GM12875 (cell line): ENCODE measurements at regions not wholly inside any gene's neighbourhood (a gene's known extent, or its start where the extent isn't known, plus 50 kb on each side); places are given as distances from the start of the nearest gene placed in this dataset.

ENCODE experiments used
- H3K4me3 ChIP-seq: one replicate; pipeline ENCODE4 v1.5.1; 2011; ENCODE audit warnings: low read depth, low read length, control low read depth
- TF ChIP-seq, protein P1 (sequence below): IDR thresholded peaks from 2 replicates; pipeline ENCODE4 v1.5.1; 2011; ENCODE audit warnings: low read depth, mild to moderate bottlenecking, control low read depth, inconsistent platforms, low read length, moderate library complexity, borderline replicate concordance; ENCODE audit not compliant: insufficient read depth

DNA sequence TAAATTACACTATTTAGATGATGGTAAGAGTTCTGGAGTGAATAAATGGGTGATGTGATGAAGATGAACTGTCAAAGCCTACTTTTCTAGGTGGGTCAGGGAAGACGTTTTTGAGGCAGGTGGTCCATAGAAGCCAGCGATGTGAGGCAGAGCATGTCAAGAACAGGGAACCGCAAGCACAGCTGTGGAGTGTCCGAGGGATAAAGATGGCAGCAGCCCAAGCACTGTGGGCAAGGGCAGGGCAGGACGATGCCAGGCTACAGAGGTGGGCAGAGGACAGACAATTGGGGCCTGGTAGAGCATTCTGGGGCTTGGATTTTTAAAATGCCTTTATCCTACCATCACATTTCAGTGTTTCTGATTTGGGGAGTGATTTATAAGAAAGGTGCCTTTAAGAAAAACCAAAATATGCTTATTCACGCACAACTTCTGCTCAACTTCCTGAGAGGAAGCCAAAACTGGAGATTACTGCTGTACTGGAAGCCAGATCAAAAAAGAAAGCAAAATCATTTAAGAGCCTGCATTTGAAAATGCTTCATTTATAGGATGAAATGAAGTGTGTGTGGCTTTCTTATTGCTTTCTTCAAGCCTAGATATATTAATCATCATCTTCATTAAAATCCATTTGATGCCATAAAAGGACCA lies 119.0 kb upstream of the WDR17 start:
- no peak overlapping the region for H3K4me3 ChIP-seq
- TF ChIP-seq, protein P1, sequence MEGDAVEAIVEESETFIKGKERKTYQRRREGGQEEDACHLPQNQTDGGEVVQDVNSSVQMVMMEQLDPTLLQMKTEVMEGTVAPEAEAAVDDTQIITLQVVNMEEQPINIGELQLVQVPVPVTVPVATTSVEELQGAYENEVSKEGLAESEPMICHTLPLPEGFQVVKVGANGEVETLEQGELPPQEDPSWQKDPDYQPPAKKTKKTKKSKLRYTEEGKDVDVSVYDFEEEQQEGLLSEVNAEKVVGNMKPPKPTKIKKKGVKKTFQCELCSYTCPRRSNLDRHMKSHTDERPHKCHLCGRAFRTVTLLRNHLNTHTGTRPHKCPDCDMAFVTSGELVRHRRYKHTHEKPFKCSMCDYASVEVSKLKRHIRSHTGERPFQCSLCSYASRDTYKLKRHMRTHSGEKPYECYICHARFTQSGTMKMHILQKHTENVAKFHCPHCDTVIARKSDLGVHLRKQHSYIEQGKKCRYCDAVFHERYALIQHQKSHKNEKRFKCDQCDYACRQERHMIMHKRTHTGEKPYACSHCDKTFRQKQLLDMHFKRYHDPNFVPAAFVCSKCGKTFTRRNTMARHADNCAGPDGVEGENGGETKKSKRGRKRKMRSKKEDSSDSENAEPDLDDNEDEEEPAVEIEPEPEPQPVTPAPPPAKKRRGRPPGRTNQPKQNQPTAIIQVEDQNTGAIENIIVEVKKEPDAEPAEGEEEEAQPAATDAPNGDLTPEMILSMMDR = no peak

DNA sequence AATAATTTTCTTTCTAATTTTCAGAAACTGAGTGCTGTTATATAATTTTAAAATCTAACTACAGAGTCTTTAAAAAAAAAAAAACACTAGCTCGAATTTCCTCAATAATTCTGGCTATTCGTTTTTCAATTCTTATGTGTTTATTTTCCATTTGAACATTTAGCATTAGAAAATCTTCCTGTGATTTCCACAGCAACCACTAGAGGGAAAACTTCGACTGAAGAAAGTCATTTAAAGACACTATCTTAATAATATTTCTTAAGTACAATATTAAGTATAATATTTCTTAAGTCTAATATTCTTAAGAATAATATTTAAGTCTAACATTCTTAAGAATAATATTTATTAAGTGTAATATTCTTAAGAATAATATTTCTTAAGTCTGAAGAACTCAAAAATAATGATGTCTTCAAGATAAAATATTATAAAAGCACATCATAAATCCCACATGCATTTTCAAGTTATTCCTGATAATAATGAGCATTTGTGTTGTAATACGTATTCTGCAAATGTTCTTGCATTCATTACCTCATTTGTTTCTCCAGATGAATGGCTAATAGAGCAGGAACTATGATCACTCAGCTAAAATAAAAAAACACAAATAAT lies 118.4 kb upstream of the WDR17 start:
- TF ChIP-seq, protein P1 = peak; percentile 25; the same call in 1 of the 2 replicates
- no peak overlapping the region for H3K4me3 ChIP-seq

DNA sequence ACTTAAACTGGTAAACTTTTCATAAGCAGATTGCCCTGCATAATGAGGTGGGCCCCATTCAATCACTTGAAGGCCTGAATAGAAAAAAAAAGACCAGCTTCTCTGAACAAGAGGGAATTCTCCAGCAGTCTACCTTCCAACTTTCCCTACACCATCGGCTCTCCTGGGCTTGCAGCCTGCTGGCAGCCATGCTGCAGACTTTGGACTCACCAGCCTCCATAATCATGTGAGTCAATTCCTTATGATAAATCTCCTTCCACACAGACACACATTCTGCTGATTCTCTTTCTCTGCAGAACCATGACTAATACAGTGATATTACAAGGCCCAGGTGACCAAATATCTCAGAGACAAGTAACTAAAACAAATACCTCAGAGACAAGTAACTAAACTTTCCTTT lies 113.8 kb upstream of the WDR17 start:
- TF ChIP-seq, protein P1 = no peak
- H3K4me3 ChIP-seq = no peak overlapping the region

DNA sequence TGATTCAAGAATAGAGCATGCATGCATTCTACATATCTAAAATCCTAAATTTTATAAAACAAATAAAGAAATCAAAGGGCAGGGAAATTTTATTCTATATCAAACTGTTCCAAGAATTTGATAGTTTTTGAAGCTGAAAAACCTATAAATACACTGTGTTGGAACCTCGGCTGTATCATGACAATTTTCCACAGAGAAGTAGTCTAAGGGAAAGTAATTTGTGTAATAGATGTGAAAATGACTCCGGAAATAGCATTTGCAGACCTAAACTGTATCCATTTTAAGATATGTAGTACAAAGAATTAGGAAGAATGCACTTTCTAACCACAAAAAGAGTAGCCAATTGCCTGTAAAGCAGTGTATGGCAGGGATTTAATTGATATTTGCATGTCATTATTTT lies 112.5 kb upstream of the WDR17 start:
- TF ChIP-seq, protein P1 = no peak
- H3K4me3 ChIP-seq = no peak overlapping the region

DNA sequence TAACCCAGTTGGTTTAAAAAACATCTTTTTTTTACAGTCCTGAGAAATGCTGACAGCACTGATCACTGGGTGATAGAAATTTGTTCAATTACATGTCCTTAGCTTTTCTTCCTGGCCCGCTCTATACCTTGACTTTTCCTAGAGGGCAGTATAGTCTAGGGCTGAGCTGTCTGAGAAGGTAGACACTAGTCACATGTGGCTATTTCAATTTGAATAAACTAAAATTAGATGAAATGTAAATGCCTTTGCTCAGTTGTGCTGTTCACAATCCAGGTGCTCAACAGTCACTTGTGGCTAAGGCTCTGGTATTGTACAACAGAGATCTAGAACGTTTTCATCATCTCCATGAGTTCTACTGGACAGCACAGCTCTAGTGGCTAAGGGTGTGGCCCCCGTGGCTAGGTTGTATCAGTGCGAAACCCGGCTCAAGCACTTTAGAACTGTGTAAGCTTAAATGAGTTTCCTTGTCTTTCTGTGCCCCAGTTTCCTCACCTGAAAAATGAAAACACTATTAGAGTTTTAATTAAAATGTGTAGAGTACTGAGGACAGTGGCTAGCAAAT lies 111.6 kb upstream of the WDR17 start:
- TF ChIP-seq, protein P1 = peak; percentile 42; the same call in 1 of the 2 replicates
- H3K4me3 ChIP-seq = no peak overlapping the region

DNA sequence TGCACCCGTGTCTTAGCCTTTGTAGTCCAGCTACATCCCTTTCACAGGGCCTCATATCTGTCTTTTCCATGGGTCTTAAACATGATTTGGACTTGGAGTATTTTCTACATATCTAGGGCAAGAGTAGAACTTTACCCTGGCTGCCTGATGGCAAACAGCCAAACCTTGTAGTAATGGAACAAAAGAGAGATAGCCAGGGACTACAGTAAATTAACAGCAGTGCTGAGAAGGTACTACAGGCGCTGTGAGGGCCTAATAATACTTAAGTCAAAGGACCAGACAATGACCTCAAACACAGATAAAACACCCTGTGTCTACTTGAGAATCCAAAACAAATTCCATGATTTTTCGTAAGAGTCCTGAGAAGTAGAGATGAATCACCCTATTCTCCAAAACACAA lies 111.0 kb upstream of the WDR17 start:
- TF ChIP-seq, protein P1 = no peak

DNA sequence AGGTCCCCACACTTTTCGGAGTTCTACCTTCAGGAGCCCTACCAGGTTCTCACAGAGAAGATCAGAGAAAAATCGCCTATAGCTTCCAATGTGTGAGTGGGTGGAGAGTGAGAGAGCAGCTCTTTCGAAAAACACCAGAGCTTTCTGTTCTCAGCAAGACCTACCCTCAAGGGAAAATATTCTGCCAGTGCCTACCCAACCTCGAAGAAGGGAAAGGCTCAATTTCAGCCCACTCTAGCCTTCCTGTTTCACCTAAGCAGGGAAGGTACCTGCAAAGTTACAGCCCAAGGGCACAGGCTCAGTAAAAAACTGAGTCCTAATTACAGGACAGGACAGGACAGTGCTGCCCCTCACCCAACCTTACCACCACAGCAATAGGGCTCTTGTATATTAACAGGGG lies 104.0 kb upstream of the WDR17 start:
- H3K4me3 ChIP-seq = no peak overlapping the region
- TF ChIP-seq, protein P1 = no peak

More for the DNA sequence above, 111.0 kb upstream of the WDR17 start:
- H3K4me3 ChIP-seq = no peak overlapping the region
